Neural cell (in vitro differentiated cells): ENCODE measurements at regions not wholly inside any gene's neighbourhood (a gene's known extent, or its start where the extent isn't known, plus 50 kb on each side); places are given as distances from the start of the nearest gene placed in this dataset.

Experiments used
- H2AFZ ChIP-seq: fragments of 200-600, 300-800 bp; sonication (generic), shearing (Covaris generic); 2 replicates; pipeline ENCODE4 v1.6.0; 2014; ENCODE audit warnings: low read depth, mild to moderate bottlenecking, antibody characterized with exemption, low read length, moderate library complexity
- H3F3A ChIP-seq: fragments of 200-600 bp; shearing (Covaris generic); 2 replicates; pipeline ENCODE4 v1.6.1; 2016; ENCODE audit warnings: mild to moderate bottlenecking, moderate library complexity, mixed read lengths, antibody characterized with exemption, low read length; ENCODE audit not compliant: insufficient read depth, poor library complexity, severe bottlenecking
- H3K27ac ChIP-seq: fragments of 200-600, 300-800 bp; sonication (generic), shearing (Covaris generic); 2 replicates; pipeline ENCODE4 v1.5.1; 2014; ENCODE audit warnings: mild to moderate bottlenecking, low read length, moderate library complexity
- H3K27me3 ChIP-seq: fragments of 300-800, 200-600 bp; sonication (generic), shearing (Covaris generic); 2 replicates; pipeline ENCODE4 v1.6.0; 2014; ENCODE audit warnings: mild to moderate bottlenecking, low read depth, low read length, moderate library complexity; ENCODE audit not compliant: insufficient read depth
- H3K36me3 ChIP-seq: fragments of 300-800, 200-600 bp; sonication (generic), shearing (Covaris generic); 2 replicates; pipeline ENCODE4 v1.5.1; 2014; ENCODE audit warnings: mild to moderate bottlenecking, antibody characterized with exemption, low read length, moderate library complexity; ENCODE audit not compliant: insufficient read depth
- H3K4me2 ChIP-seq: fragments of 300-800, 200-600 bp; sonication (generic), shearing (Covaris generic); 2 replicates; pipeline ENCODE4 v1.6.0; 2014; ENCODE audit warnings: mild to moderate bottlenecking, low read length
- H3K4me3 ChIP-seq: fragments of 300-800, 200-600 bp; sonication (generic), shearing (Covaris generic); 2 replicates; pipeline ENCODE4 v1.5.1; 2014; ENCODE audit warnings: mild to moderate bottlenecking, low read length, moderate library complexity
- H3K79me2 ChIP-seq: fragments of 200-600 bp; shearing (Covaris generic); replicated peaks from 2 replicates; pipeline ENCODE4 v1.6.0; 2014; ENCODE audit warnings: mild to moderate bottlenecking, low read length, moderate library complexity; ENCODE audit not compliant: insufficient read depth
- H3K9ac ChIP-seq: fragments of 300-800, 200-600 bp; sonication (generic), shearing (Covaris generic); 2 replicates; pipeline ENCODE4 v1.6.1; 2016; ENCODE audit warnings: mild to moderate bottlenecking, low read length, mixed read lengths
- H3K9me2 ChIP-seq: fragments of 200-600 bp; shearing (Covaris generic); 2 replicates; pipeline ENCODE4 v1.6.1; 2016; ENCODE audit warnings: mild to moderate bottlenecking, low read length, mixed read lengths; ENCODE audit not compliant: insufficient read depth
- H3K9me3 ChIP-seq: fragments of 200-600, 300-800 bp; sonication (generic), shearing (Covaris generic); 2 replicates; pipeline ENCODE4 v1.6.1; 2016; ENCODE audit warnings: mild to moderate bottlenecking, mixed run types, low read length, moderate library complexity, mixed read lengths
- H4K20me1 ChIP-seq: fragments of 200-600 bp; shearing (Covaris generic); 2 replicates; pipeline ENCODE4 v1.6.1; 2016; ENCODE audit warnings: mild to moderate bottlenecking, mixed run types; ENCODE audit not compliant: insufficient read depth
- CTCF ChIP-seq: fragments of 450-650 bp; IDR thresholded peaks from 2 replicates; pipeline ENCODE4 v1.5.1; 2014; ENCODE audit warnings: antibody characterized with exemption, mild to moderate bottlenecking, moderate library complexity; ENCODE audit not compliant: poor library complexity, severe bottlenecking
- EP300 ChIP-seq: fragments of 450-650 bp; conservative IDR thresholded peaks from 2 replicates; pipeline ENCODE4 v1.6.1; 2014; ENCODE audit warnings: antibody characterized with exemption, mild to moderate bottlenecking, moderate library complexity; ENCODE audit not compliant: poor library complexity, severe bottlenecking
- EZH2 ChIP-seq: fragments of 200-600, 300-800 bp; shearing (Covaris generic), sonication (generic); IDR thresholded peaks from 2 replicates; pipeline ENCODE4 v1.6.1; 2014; ENCODE audit warnings: antibody characterized with exemption, low read length, borderline replicate concordance, mild to moderate bottlenecking; ENCODE audit not compliant: insufficient read depth, poor library complexity, severe bottlenecking
- MXI1 ChIP-seq: fragments of 450-650 bp; conservative IDR thresholded peaks from 2 replicates; pipeline ENCODE4 v1.6.1; 2014; ENCODE audit warnings: antibody characterized with exemption, mild to moderate bottlenecking; ENCODE audit not compliant: poor library complexity, severe bottlenecking
- POLR2AphosphoS5 ChIP-seq: IDR thresholded peaks from 2 replicates; pipeline ENCODE4 v1.6.1; 2012
- RAD21 ChIP-seq: fragments of 450-650 bp; conservative IDR thresholded peaks from 2 replicates; pipeline ENCODE4 v1.6.1; 2014; ENCODE audit warnings: antibody characterized with exemption, mild to moderate bottlenecking, moderate library complexity
- SMC3 ChIP-seq: fragments of 450-650 bp; conservative IDR thresholded peaks from 2 replicates; pipeline ENCODE4 v1.6.1; 2014; ENCODE audit warnings: antibody characterized with exemption, mild to moderate bottlenecking, moderate library complexity; ENCODE audit not compliant: poor library complexity
- TAF1 ChIP-seq: IDR thresholded peaks from 2 replicates; pipeline ENCODE4 v1.6.1; 2012; ENCODE audit warnings: low read depth
- TF ChIP-seq, protein P1 (sequence below): IDR thresholded peaks from 2 replicates; pipeline ENCODE4 v1.6.1; 2012; ENCODE audit warnings: borderline replicate concordance

DNA sequence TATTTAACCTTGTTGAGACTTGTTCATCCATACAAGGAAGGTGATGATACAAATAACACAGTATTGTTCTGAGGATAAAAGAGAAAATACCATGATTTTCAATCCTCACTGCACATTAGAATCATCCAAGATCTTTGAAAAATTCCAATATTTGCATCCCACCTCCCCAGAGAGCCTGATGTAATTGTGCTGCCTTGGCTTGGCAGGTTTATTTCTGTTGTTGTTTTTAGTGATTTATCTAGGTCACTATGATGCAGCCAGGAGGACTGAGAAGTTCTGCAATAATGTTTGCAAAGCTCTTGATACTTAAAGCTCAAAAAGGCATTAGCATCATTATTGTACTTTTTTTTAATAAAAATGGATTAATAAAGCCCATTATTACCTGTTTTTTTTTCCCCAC lies 67.0 kb upstream of the NMUR2 start:
- no peaks in the 10 kb centered on the region for H3K79me2 ChIP-seq
- no peak overlapping the region for H3K27ac ChIP-seq
- H2AFZ ChIP-seq = no peak overlapping the region
- no peaks in the 10 kb centered on the region for H3K27me3 ChIP-seq
- no peak overlapping the region for H3K9ac ChIP-seq
- no peak overlapping the region for H3K4me3 ChIP-seq
- no peaks in the 10 kb centered on the region for H3K9me2 ChIP-seq
- H3K9me3 ChIP-seq = no peaks in the 10 kb centered on the region
- no peaks in the 10 kb centered on the region for H4K20me1 ChIP-seq
- no peaks in the 10 kb centered on the region for H3K36me3 ChIP-seq
- H3K4me2 ChIP-seq = no peak overlapping the region
- no peaks in the 10 kb centered on the region for H3F3A ChIP-seq
- TF ChIP-seq, protein P1, sequence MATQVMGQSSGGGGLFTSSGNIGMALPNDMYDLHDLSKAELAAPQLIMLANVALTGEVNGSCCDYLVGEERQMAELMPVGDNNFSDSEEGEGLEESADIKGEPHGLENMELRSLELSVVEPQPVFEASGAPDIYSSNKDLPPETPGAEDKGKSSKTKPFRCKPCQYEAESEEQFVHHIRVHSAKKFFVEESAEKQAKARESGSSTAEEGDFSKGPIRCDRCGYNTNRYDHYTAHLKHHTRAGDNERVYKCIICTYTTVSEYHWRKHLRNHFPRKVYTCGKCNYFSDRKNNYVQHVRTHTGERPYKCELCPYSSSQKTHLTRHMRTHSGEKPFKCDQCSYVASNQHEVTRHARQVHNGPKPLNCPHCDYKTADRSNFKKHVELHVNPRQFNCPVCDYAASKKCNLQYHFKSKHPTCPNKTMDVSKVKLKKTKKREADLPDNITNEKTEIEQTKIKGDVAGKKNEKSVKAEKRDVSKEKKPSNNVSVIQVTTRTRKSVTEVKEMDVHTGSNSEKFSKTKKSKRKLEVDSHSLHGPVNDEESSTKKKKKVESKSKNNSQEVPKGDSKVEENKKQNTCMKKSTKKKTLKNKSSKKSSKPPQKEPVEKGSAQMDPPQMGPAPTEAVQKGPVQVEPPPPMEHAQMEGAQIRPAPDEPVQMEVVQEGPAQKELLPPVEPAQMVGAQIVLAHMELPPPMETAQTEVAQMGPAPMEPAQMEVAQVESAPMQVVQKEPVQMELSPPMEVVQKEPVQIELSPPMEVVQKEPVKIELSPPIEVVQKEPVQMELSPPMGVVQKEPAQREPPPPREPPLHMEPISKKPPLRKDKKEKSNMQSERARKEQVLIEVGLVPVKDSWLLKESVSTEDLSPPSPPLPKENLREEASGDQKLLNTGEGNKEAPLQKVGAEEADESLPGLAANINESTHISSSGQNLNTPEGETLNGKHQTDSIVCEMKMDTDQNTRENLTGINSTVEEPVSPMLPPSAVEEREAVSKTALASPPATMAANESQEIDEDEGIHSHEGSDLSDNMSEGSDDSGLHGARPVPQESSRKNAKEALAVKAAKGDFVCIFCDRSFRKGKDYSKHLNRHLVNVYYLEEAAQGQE = no peak
- TF ChIP-seq SMC3 = no peak
- TF ChIP-seq MXI1 = no peak
- no peak for TF ChIP-seq EZH2
- no peak for TF ChIP-seq POLR2AphosphoS5
- TF ChIP-seq EP300 = no peak
- TF ChIP-seq RAD21 = no peak
- no peak for TF ChIP-seq CTCF
- no peak for TF ChIP-seq TAF1

- Histone ChIP-seq H3K36me3 (no peaks in the 10 kb centered on the region), H3K9me2 (no peaks in the 10 kb centered on the region), H4K20me1 (no peaks in the 10 kb centered on the region), H2AFZ (no peak overlapping the region), H3K4me2 (no peak overlapping the region), H3F3A (no peaks in the 10 kb centered on the region), H3K9ac (no peak overlapping the region), H3K9me3 (no peaks in the 10 kb centered on the region), H3K27ac (no peak overlapping the region), H3K4me3 (no peak overlapping the region), H3K27me3 (no peaks in the 10 kb centered on the region), H3K79me2 (no peaks in the 10 kb centered on the region)
- no peak for TF ChIP-seq EZH2
- TF ChIP-seq POLR2AphosphoS5 = no peak
- TF ChIP-seq CTCF = no peak
- TF ChIP-seq, protein P1 = no peak
- TF ChIP-seq SMC3 = no peak
- TF ChIP-seq EP300 = no peak
- TF ChIP-seq MXI1 = no peak
Observed at GRCh38 chr5:152474961-152475360, 69.9 kb upstream of the NMUR2 start.
